ENCODE measurements at regions not wholly inside any gene's neighbourhood (a gene's known extent, or its start where the extent isn't known, plus 50 kb on each side); places are given as distances from the start of the nearest gene placed in this dataset.

- TF ChIP-seq CTCF (IDR thresholded peaks at IDR 0.05) = no peak
- no peak for TF ChIP-seq POLR2A (IDR thresholded peaks at IDR 0.05)
These were observed 116.9 kb downstream of the PLG start for GRCh38 chr6:160818934-160819333.
